NCI-H524 (cell line): ENCODE measurements at regions not wholly inside any gene's neighbourhood (a gene's known extent, or its start where the extent isn't known, plus 50 kb on each side); places are given as distances from the start of the nearest gene placed in this dataset.
"Not testable (repeated sequence)": the region's sequence is repeated elsewhere in the genome, so short reads cannot be mapped to it uniquely, and the experiment has no call there.

ENCODE experiments used
- DNase-seq, 2 experiments: peaks; one replicate each; lab custom pipeline; 2025; lab: John Stamatoyannopoulos, UW

- no peak for DNase-seq
Measured at GRCh38 chr12:93979189-93979588, 169.2 kb upstream of the PLXNC1 start.

DNA sequence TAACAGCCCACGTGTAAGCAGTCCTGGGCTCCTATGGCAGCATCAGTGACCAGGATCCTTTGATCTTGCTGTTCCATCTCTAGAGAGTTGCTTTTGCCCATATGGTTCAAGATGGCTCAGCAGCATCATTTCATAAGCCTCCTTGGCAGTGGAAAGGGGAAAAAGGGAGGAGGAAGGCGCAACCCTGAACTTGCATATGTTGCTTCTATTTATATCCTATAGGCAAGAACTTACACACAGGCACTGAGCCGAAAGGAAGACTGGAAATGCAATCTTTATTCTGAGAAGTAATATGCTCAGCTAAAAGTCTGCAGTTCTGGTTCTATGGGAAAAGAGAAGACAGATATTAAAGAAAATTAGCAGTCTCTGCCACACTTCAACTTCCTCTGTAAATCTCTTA lies 167.7 kb upstream of the PLXNC1 start:
- peak in 1 of 2 experiments; percentile 31 for DNase-seq

DNA sequence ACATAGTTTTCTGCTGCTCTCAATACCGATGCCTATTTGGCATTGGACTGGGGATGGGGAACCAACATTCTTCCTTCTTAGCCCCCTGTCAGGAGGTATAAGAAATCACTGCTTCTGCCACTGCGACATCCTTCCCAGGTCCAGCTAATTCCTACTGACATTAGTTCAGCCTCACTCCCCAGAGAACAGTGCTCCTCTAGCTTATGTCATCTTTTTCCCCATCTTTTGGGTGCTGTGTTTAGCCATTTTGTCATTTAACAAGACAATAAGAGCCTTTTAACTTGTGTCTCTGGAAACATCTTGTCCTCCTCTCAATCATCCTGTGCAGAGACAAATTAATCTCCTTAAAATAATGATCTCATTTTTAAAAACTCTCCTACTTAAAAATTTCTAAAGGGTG lies 167.0 kb upstream of the PLXNC1 start:
- DNase-seq: peak in 1 of 2 experiments; percentile 6

DNA sequence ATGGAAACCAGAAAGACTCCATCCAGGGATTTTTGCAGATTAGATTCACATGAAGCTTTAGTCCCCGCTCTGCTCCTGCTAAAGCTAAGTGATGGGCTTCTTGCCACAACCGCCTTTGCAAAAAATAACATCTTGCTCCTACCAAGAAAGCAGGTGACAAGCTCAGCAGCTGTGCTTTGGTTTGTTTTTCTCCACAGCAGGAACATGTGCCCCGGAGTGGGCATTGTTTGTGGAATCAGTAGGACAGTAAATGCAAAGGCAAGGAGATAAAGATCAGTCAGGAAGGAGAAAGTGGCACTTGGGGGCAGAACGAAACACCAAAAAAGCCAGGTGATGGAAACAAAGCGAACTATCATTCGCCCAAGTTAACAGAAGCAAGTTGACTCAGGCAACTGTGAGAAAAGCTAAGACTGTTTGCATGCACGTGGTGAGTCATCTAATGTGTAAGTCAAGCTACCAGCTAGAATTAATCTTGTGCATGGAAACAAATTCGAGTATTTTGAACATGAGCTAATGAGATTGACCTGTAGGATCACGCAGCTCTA lies 165.5 kb upstream of the PLXNC1 start:
- peak in 1 of 2 experiments; percentile 32 for DNase-seq

DNA sequence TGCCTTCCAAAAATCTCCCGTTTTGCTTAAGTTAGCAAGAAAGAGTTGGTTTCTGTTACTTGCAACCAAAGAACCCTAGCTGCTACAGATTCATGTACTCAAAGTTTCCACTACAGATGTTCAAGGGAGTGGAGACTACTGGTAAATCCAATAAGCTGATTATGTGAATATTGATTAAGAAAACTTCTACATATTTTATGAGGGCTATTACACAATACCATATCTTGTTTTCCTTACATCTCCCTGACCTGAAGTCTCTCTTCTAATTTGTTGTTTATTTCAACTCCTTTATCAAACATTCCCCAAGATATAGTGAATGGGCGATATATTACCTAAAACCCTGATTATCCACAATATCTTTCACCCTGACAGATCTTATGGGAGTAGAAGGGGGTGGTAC lies 164.4 kb upstream of the PLXNC1 start:
- DNase-seq: peak in 1 of 2 experiments; percentile 18

- no peak for DNase-seq
Measured at GRCh38 chr12:93989949-93990348, 158.4 kb upstream of the PLXNC1 start.

DNA sequence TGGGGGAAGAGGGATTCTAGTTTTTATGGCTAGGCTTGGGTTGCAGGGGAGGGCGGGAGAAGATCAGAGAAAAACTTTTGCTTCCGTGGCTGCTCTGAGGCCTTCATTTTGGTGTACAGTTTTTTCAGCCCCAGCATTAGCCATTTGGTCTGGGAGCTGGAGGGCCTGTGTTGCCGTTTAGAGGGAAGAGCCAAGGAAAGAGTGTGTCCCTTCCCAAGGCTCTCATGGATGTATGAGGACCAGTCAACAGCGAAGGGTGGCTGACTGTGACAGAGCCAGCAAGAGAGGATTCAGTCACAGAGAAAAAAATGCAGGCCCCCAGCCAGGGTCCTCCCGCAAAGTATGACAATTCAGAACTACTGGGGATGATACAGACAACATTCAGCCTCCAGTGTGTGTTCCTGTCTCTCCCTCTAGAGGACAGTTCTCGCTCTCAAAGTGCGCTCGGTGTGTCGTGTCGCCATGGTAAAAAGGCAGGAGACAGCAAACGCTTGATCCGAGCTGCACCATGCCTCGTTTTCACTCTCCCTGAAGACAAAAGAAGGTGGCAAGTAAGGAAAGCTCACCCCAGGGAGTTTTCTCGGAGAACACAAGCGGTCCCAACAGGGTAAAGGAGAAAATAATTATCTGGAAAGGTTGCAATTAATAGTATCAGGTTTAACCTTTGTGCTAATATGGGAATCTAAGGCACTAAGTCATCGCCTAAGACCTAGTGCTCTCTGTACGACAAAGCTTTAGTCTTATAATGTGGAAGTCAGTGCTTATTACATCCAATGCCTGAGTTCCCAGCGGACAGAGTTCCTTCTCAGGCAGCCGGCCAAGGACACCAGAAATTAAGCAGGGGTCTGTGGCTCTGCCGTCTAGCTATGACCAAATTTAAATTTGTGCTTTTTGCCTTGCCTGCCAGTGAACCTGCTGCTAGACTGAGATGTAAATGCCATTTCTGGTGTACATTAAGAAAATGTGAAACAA lies 157.3 kb upstream of the PLXNC1 start:
- DNase-seq: peak; percentile 26 to 33

- no peak for DNase-seq
Measured at GRCh38 chr12:93991829-93992461, 156.4 kb upstream of the PLXNC1 start.

GRCh38 chr12:93994721-93995120 lies 153.7 kb upstream of the PLXNC1 start:
- DNase-seq: no peak

- no peak for DNase-seq
Measured at GRCh38 chr12:93996321-93996720, 152.1 kb upstream of the PLXNC1 start.

- DNase-seq: no peak
Measured at GRCh38 chr12:94001691-94002090, 146.7 kb upstream of the PLXNC1 start.

GRCh38 chr12:94002925-94003324 lies 145.5 kb upstream of the PLXNC1 start:
- not testable (repeated sequence) for DNase-seq

GRCh38 chr12:94007833-94008232 lies 140.5 kb upstream of the PLXNC1 start:
- DNase-seq: not testable (repeated sequence)

DNA sequence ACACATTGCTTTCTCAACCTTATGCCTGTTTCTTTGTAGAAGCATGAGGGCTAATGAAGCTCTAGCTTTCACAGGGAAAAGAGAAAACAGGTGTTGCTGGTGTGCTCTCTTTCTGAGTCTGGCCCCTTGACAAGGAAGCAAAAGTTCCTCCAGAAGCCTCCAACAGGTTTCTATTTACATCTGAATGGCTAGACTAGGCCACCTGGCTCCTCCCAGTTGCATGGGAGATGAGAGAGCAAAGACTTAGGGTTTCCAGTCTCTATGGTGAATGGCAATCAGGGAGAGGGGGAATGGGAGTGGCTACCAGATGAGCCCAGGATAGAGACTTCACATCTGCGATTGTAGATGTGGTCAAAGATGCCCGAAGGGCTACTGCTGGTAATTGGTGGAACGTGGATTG lies 138.1 kb upstream of the PLXNC1 start:
- no peak for DNase-seq

DNA sequence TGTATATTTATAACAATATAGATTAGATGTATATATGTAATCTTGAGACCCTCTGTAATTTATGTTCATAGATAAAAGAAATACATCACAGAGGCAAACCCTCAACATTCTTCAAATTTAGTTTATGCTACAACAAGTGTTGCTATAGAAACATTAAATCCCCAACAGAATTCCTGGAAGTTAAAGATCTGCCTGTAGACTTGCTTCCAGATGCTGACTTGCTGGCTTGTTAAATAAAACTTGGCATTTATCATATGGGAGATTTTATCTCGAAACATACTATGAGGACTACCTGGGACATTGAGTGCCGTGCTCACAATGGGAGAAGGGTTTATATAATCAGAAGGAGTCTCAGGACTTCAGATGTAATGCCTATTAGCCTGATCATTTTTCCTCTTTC lies 136.3 kb upstream of the PLXNC1 start:
- no peak for DNase-seq

- DNase-seq: no peak
Measured at GRCh38 chr12:94012590-94012989, 135.8 kb upstream of the PLXNC1 start.

GRCh38 chr12:94017247-94017646 lies 131.1 kb upstream of the PLXNC1 start:
- not testable (repeated sequence) for DNase-seq

- DNase-seq: peak; percentile 23 to 58
Measured at GRCh38 chr12:94020335-94020734, 128.0 kb upstream of the PLXNC1 start.

DNA sequence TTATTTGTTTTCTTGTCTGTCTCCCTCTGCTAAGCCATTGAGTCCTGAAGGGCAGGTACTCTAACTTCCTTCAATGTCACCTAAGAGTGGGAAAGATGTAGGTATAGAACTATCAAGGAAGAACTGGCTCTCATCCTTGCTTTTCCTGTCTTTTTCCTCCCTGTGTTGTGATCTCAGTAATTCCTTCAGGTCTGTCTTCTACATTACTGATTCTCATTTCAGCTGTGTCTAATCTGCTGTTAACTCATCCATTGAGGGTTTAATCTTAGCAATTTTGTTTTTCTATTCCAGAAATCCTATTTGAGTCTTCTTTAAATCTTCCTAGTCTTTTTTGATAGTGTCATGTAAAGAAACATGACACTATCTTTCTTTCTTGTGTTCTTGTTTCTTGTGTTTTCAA lies 124.5 kb upstream of the PLXNC1 start:
- DNase-seq: no peak

GRCh38 chr12:94025068-94025467 lies 123.3 kb upstream of the PLXNC1 start:
- DNase-seq: no peak

DNA sequence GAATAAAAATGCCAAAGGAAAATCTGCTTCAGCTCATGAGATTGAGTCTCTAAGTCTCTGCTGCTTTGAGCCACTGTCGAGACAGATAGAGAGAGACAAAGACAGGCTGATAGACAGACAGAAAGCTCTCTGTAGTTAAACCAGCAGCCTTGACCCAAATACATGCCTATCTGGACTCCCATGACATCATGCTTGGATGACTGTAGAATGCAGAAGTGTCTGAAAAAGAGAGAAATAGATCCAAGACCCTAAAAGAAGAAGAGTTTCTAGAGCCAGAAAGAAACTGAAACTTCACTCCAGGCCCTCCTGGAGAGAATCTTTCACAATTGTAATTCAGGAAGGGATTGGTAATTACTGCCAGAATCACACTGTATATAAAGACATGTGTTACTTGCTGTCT lies 122.6 kb upstream of the PLXNC1 start:
- DNase-seq: no peak

DNA sequence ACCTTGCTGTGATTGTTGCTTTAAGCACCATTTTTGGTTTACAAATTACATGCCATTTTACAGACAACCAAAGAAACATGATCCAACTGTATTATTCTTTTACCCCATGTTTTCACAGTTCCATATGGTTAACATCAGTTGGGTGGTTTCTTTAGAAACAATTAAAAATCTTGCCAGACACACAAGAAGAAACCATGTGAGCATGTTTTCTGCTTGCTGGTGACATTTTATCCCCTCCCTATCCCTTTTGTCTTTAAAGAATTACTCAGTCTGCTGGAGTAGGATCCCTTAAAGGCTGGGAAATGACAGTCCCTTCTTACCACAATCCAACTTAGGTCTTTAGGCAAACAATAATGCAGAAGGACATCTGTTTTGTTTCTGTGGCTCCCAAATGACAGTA lies 121.8 kb upstream of the PLXNC1 start:
- no peak for DNase-seq

GRCh38 chr12:94027561-94027960 lies 120.8 kb upstream of the PLXNC1 start:
- DNase-seq: peak in 1 of 2 experiments; percentile 7
